ENCODE measurements at regions not wholly inside any gene's neighbourhood (a gene's known extent, or its start where the extent isn't known, plus 50 kb on each side); places are given as distances from the start of the nearest gene placed in this dataset.

GRCh38 chr5:51172903-51173626 is 210.2 kb upstream of the ISL1 start:
- Histone ChIP-seq H3K27ac (ENCODE audit: low read depth, low read length) (no peak overlapping the region), H4K20me1 (ENCODE audit: low read depth, low read length) (no peaks in the 10 kb centered on the region), H3K9me2 (replicated peaks; ENCODE audit: insufficient read depth, low read length) (no peaks in the 10 kb centered on the region), H3K9ac (ENCODE audit: low read length) (no peak overlapping the region), H3F3A (ENCODE audit: insufficient read depth) (no peaks in the 10 kb centered on the region), H3K9me3 (ENCODE audit: insufficient read depth, low read length) (no peaks in the 10 kb centered on the region), H2AFZ (ENCODE audit: low read depth, low read length, severe bottlenecking) (no peak overlapping the region), H3K27me3 (ENCODE audit: low read length) (no peaks in the 10 kb centered on the region), H3K4me2 (ENCODE audit: low read depth, low read length, poor library complexity, severe bottlenecking) (no peak overlapping the region), H3K36me3 (ENCODE audit: low read length) (no peaks in the 10 kb centered on the region), H3K79me2 (ENCODE audit: insufficient read depth, low read length) (no peaks in the 10 kb centered on the region), H3K4me3 (ENCODE audit: insufficient read depth, low read length, poor library complexity, severe bottlenecking) (no peak overlapping the region)
- TF ChIP-seq CTCF (IDR thresholded peaks at IDR 0.05; ENCODE audit: insufficient read depth, low read length, poor library complexity, severe bottlenecking): no peak
- no peak for TF ChIP-seq EZH2phosphoT487 (conservative IDR thresholded peaks at IDR 0.05; ENCODE audit: low read length)

- H2AFZ ChIP-seq (ENCODE audit: low read depth, low read length, severe bottlenecking): no peak overlapping the region
- no peaks in the 10 kb centered on the region for H3K27me3 ChIP-seq (ENCODE audit: low read length)
- no peaks in the 10 kb centered on the region for H3F3A ChIP-seq (ENCODE audit: insufficient read depth)
- H4K20me1 ChIP-seq (ENCODE audit: low read depth, low read length): no peaks in the 10 kb centered on the region
- H3K36me3 ChIP-seq (ENCODE audit: low read length): no peaks in the 10 kb centered on the region
- no peaks in the 10 kb centered on the region for H3K9me2 ChIP-seq (replicated peaks; ENCODE audit: insufficient read depth, low read length)
- H3K4me3 ChIP-seq (ENCODE audit: insufficient read depth, low read length, poor library complexity, severe bottlenecking): no peak overlapping the region
- H3K9me3 ChIP-seq (ENCODE audit: insufficient read depth, low read length): no peaks in the 10 kb centered on the region
- no peak overlapping the region for H3K4me2 ChIP-seq (ENCODE audit: low read depth, low read length, poor library complexity, severe bottlenecking)
- no peak overlapping the region for H3K9ac ChIP-seq (ENCODE audit: low read length)
- TF ChIP-seq CTCF (IDR thresholded peaks at IDR 0.05; ENCODE audit: insufficient read depth, low read length, poor library complexity, severe bottlenecking) (no peak), EZH2phosphoT487 (conservative IDR thresholded peaks at IDR 0.05; ENCODE audit: low read length) (no peak)
- no peak overlapping the region for H3K27ac ChIP-seq (ENCODE audit: low read depth, low read length)
- no peaks in the 10 kb centered on the region for H3K79me2 ChIP-seq (ENCODE audit: insufficient read depth, low read length)
These were observed 201.9 kb upstream of the ISL1 start for GRCh38 chr5:51181208-51181894.

- H3K27me3 ChIP-seq (ENCODE audit: low read length): no peaks in the 10 kb centered on the region
- no peaks in the 10 kb centered on the region for H3K9me3 ChIP-seq (ENCODE audit: insufficient read depth, low read length)
- H3F3A ChIP-seq (ENCODE audit: insufficient read depth): no peaks in the 10 kb centered on the region
These were observed 197.4 kb upstream of the ISL1 start for GRCh38 chr5:51185850-51186329.

More at GRCh38 chr5:51185850-51186329, 197.4 kb upstream of the ISL1 start:
- H3K4me3 ChIP-seq (ENCODE audit: insufficient read depth, low read length, poor library complexity, severe bottlenecking): no peak overlapping the region
- no peak overlapping the region for H2AFZ ChIP-seq (ENCODE audit: low read depth, low read length, severe bottlenecking)
- H3K9ac ChIP-seq (ENCODE audit: low read length): no peak overlapping the region
- H3K27ac ChIP-seq (ENCODE audit: low read depth, low read length): no peak overlapping the region
- no peaks in the 10 kb centered on the region for H3K36me3 ChIP-seq (ENCODE audit: low read length)
- no peaks in the 10 kb centered on the region for H3K9me2 ChIP-seq (replicated peaks; ENCODE audit: insufficient read depth, low read length)
- H4K20me1 ChIP-seq (ENCODE audit: low read depth, low read length): no peaks in the 10 kb centered on the region
- no peaks in the 10 kb centered on the region for H3K79me2 ChIP-seq (ENCODE audit: insufficient read depth, low read length)
- H3K4me2 ChIP-seq (ENCODE audit: low read depth, low read length, poor library complexity, severe bottlenecking): no peak overlapping the region
- TF ChIP-seq CTCF (IDR thresholded peaks at IDR 0.05; ENCODE audit: insufficient read depth, low read length, poor library complexity, severe bottlenecking): no peak
- no peak for TF ChIP-seq EZH2phosphoT487 (conservative IDR thresholded peaks at IDR 0.05; ENCODE audit: low read length)
